ENCODE measurements at regions not wholly inside any gene's neighbourhood (a gene's known extent, or its start where the extent isn't known, plus 50 kb on each side); places are given as distances from the start of the nearest gene placed in this dataset.

DNA sequence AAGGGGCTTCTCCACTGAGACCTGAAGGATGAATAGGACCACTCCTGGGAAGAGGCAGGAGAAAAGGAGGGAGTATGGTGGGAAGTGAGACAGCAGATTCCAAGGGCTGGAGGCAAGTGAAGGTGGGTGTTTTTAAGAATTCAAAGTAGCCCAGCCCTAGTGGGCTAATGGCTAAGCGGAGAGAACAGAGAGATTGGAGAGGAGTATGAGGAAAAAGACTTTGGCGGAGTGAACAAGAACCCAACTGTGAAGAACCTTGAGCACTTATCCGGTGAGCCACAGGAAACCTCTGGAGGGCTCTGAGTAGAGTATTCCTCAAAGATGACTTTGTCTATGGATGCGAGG lies 142.6 kb downstream of the COPS8 start (continued):
- no peak for TF ChIP-seq HEY1 (CRISPR knock-in tag; IDR thresholded peaks at IDR 0.05; ENCODE audit: borderline replicate concordance)
- TF ChIP-seq ZNF253 (CRISPR knock-in tag; conservative IDR thresholded peaks at IDR 0.05), result no peak
- TF ChIP-seq, protein P1, sequence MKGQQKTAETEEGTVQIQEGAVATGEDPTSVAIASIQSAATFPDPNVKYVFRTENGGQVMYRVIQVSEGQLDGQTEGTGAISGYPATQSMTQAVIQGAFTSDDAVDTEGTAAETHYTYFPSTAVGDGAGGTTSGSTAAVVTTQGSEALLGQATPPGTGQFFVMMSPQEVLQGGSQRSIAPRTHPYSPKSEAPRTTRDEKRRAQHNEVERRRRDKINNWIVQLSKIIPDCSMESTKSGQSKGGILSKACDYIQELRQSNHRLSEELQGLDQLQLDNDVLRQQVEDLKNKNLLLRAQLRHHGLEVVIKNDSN (CRISPR knock-in tag; IDR thresholded peaks at IDR 0.05), result no peak
- no peak for TF ChIP-seq ZNF592 (IDR thresholded peaks at IDR 0.05)
- no peak for TF ChIP-seq ZNF57 (CRISPR knock-in tag; IDR thresholded peaks at IDR 0.05)
- TF ChIP-seq OTX1 (CRISPR knock-in tag; IDR thresholded peaks at IDR 0.05), result no peak
- TF ChIP-seq, protein P2, sequence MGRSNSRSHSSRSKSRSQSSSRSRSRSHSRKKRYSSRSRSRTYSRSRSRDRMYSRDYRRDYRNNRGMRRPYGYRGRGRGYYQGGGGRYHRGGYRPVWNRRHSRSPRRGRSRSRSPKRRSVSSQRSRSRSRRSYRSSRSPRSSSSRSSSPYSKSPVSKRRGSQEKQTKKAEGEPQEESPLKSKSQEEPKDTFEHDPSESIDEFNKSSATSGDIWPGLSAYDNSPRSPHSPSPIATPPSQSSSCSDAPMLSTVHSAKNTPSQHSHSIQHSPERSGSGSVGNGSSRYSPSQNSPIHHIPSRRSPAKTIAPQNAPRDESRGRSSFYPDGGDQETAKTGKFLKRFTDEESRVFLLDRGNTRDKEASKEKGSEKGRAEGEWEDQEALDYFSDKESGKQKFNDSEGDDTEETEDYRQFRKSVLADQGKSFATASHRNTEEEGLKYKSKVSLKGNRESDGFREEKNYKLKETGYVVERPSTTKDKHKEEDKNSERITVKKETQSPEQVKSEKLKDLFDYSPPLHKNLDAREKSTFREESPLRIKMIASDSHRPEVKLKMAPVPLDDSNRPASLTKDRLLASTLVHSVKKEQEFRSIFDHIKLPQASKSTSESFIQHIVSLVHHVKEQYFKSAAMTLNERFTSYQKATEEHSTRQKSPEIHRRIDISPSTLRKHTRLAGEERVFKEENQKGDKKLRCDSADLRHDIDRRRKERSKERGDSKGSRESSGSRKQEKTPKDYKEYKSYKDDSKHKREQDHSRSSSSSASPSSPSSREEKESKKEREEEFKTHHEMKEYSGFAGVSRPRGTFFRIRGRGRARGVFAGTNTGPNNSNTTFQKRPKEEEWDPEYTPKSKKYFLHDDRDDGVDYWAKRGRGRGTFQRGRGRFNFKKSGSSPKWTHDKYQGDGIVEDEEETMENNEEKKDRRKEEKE (IDR thresholded peaks at IDR 0.05; ENCODE audit: borderline replicate concordance in 1 of 2, control insufficient read depth in 1 of 2, low read depth in 2 of 2, low read length in 1 of 2), result no peak
